Left kidney (tissue), 1 donor: ENCODE measurements at regions not wholly inside any gene's neighbourhood (a gene's known extent, or its start where the extent isn't known, plus 50 kb on each side); places are given as distances from the start of the nearest gene placed in this dataset.
"Not testable (repeated sequence)": the region's sequence is repeated elsewhere in the genome, so short reads cannot be mapped to it uniquely, and the experiment has no call there.

Source experiments
- DNase-seq: peaks from one replicate; pipeline ENCODE4 v3.0.0-alpha.2; 2013

DNA sequence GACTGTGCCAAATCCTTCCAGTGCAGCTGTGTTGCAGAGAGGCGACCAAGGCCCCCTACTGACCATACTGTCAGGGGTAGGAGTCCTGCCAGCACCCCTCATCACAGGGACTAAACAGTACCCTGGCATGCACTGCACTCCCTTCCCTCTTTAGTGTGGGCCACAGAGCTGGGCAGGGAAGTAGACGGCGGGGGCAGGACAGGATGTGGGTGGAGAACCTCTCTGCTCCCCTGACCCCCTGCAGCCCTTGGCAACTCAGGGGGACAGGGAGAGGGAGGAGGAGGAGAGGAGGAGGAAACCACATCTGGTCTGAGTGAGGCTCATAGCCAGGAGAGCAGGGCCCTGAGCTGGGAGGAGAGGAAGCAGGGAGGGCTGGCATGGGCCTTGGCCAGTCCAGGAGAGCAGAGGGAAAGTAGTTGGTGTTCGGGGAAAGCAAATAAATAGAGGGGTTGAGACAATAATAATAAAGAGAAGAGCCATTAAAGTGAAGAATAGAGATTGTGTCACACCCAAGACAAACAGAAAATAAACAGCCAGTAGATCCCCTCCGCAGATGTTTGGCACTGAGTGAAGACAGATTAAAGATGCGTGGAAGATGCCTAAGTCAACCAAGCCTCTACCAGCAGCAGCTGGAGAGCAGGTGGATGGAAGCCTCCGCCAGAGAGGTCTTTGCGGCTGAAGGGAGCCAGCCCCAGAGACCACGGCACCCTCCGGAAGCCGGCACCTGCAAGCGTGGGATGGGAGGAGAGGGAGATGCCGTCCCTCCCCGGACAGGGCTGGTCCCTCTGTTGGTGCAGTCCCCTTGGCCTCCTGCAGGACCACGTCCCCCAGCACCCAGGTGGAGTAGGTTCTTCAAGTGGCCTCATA, 61.5 kb downstream of the RPUSD4 start:
- DNase-seq = no peak

DNA sequence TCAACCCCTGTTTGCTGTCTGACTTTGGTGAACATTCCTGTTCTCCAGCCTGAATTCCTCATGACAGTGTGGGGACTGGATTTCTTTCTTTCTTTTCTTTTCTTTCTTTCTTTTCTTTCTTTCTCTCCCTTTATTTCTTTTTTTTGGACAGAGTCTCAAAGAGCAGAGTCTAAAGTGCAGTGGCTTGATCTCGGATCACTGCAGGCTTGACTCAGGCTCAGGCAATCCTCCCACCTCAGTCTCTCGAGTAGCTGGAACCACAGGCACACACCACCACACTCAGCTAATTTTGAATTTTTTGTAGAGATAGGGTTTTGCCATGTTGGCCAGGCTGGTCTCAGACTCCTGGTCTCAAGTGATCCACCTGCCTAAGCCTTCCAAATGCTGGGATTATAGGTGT, 63.1 kb downstream of the RPUSD4 start:
- no peak for DNase-seq

DNA sequence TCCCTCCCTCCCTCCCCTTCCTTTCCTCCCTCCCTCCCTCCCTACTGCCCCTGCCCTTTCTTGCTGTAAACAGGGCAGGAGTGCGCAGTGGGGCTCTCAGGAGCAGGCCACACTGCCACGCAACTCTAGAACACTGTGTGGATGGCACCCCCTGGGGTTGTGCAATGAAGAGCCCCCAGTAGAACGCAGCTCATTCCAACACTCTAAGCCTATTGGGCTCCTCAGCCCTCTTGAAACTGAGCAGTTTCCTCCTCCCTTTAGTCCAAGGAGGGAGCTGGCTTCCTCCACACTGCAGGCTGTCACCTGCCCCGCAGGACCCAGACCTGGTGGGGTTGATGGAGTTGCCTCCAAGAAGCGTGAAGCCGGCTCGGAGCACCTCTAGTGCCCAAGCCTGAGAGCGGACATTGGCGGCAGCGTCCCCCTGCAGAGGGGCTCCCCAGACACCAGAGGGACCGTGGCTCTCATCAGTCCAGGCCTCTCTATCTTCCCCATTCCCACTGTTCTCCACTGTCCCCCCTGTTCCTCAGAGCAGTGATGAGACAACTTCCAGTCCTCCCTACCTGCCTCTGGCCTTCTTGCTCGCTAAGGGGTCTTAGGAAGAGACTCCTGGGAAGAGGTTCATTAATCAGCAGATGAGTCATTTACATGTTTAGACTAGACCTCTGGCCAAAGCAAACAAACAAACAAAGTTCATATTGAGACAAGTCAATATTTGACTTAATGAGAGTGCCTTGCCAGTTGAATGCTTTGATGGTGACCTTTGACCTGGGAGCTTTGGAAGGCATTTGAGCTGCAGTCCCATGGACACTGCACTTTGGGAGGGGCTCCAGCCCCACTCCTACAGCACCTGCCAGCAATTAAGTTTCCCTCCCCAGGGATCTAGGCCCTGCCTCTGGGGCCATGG, 64.0 kb downstream of the RPUSD4 start:
- DNase-seq = no peak

DNA sequence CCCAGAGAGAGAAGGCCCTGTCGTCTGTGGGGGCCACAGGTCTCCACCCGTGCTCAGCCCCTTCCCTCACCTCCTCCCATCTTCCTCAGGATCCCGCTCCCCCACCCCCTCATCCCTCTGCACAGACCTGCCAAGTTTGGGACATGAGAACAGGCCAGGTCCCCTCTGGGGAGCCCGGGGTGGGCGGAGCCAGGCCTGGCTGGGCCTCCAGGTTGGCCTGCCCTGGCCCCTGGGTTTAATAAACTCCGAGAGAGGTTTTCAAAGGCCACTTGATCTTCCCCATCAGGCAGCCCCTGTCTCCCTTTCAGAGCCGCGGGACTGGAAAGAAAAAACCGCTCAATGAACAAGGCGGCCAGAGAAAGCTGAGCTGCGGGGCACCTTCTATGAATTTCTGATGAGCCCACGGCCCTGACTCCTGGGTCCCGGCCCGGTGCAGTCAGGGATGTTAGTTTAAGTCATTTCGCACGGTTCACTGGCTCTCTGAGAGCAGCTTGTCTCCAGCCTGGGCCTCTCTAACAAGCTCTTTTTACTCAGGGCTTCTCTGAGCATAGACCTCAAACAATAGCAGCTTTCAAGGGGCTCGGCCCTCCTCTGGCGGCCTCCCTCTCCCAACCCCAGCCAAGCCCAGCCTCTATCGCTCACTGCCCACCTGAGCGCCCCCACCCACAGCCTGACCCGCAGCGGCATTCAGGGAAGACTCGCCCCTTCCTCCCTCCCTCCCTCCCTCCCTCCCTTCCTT, 64.8 kb downstream of the RPUSD4 start:
- peak; percentile 70 for DNase-seq

GRCh38 chr11:126145954-126146353, 65.5 kb downstream of the RPUSD4 start:
- DNase-seq = no peak

DNA sequence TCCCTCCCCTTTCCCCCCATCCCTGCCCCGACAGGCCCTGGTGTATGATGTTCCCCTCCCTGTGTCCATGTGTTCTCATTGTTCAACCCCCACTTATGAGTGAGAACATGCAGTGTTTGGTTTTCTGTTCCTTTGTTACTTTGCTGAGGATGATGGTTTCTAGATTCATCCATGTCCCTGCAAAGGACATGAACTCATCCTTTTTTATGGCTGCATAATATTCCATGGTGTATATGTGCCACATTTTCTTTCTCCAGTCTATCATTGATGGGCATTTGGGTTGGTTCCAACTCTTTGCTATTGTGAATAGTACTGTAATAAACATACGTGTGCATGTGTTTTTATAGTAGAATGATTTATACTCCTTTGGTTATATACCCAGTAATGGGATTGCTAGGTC, 68.0 kb downstream of the RPUSD4 start:
- not testable (repeated sequence) for DNase-seq

DNA sequence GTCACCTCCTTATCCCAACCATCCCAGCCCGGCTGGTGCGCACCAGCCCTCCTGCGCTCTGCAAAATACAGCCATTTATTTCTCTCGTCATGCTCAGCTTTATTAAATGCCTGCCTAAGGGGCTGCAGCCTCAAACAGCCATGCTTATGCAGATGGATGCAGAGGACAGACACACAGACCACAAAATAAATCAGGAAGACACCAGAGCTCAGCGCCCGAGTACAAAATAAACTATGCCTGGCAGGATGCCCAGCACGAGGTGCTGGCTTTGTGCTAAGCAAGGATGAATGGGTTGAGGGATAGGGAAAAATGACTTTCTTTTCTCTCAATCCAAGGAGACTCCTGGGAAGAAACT, 70.5 kb downstream of the RPUSD4 start:
- no peak for DNase-seq

DNA sequence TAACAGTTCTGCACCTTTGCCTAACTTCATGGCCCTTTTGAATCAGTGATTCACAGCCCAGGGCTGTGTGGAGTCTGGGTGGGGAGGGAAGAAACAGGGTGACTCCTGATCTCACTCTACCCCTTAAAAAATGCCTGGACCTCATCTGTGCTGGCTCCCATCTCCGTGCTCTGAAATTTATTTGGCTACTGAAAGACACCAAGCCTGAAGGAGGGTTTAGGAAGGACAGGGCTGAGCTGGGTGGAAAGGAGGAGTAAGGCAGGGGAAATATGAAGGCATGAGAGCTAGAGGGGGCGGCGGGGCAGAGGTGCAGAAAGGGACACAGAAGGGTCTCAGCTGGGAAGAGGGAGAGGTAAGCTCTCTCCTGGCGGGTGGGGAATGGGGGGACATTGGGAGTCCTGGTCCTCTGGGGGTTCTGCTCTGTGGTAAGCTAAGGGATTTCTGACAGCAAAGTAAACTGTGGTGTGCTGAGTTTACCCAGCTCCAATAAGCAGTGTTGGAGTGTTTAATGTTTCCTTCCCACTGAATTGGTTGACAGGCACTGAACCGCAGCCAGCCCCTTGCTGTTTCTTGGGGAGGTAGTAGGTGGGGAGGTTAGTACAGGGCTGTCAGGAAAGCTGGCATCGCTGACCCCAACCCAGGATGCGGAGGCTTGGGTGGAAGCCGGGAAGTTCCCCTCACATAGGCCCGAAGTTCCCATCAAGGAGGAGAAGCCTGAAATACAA, 71.1 kb downstream of the RPUSD4 start:
- DNase-seq = no peak

DNA sequence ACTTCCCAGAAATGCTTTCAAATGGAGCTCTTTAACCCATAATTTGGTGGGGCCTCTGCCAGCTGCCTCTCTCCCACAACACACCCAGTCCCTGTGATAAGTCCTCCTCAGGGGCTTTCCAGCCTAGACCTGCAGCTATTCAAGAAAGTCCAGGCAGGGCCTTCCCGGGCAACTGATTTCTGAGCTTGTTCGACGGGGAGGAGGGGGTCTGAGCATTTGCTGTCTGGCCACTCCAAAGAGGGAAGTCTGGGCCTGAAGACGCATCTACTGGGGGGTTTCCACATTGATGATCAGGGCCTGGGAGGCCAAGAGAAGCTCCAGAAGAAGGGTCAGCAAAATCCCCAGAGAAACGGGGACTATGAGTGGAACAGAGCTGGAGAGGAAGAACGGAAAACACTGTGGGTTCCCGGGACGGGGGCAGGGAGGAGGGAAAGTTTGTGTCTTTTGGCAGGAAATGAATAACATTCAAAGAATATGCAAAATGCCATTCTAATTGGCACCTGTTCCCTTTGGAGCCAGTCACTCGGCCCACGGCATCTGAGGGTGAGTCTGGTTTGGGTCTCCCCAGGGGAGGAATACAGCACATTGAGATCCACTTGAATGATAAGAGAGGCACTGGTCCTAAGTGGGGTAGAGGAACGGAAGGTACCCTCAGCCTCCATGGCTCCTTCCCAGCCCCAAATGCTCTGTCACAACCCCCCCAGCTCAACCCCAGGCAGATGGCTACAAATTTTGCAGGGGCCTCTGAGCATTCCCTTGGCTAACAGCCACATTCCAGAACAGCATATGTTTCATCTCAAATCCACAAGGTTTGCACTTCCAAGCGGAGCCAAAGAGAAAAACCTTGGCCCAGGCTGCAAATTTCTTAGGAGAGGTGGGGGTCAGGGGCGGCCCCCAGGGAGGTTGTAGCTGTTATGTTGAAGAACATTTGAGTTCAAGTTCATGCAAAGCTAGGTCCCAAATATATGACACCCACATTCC, 72.0 kb downstream of the RPUSD4 start:
- DNase-seq = peak; percentile 61

GRCh38 chr11:126138636-126139035, 72.8 kb downstream of the RPUSD4 start:
- DNase-seq = no peak

DNA sequence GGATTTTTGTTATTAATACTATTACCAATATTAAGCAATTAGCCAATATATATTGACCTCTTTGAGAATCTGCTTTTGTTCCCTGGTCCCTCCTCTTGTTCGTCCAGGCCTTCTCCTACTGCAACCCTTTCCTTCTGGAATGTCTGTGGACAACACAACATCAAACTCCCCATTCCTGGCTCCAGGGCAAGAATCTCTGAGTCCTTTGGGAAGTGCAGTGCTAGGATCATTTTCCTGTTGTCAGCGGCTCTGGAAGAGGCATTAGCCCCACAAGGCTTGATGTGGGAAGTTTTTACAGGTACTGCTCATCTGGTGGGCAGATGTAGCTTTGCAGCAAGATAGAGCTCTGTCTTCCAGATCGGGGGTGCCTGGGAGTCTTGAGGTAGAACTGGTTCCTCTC, 74.3 kb downstream of the RPUSD4 start:
- no peak for DNase-seq

GRCh38 chr11:126136507-126136906, 73.8 kb upstream of the CDON start:
- no peak for DNase-seq

DNA sequence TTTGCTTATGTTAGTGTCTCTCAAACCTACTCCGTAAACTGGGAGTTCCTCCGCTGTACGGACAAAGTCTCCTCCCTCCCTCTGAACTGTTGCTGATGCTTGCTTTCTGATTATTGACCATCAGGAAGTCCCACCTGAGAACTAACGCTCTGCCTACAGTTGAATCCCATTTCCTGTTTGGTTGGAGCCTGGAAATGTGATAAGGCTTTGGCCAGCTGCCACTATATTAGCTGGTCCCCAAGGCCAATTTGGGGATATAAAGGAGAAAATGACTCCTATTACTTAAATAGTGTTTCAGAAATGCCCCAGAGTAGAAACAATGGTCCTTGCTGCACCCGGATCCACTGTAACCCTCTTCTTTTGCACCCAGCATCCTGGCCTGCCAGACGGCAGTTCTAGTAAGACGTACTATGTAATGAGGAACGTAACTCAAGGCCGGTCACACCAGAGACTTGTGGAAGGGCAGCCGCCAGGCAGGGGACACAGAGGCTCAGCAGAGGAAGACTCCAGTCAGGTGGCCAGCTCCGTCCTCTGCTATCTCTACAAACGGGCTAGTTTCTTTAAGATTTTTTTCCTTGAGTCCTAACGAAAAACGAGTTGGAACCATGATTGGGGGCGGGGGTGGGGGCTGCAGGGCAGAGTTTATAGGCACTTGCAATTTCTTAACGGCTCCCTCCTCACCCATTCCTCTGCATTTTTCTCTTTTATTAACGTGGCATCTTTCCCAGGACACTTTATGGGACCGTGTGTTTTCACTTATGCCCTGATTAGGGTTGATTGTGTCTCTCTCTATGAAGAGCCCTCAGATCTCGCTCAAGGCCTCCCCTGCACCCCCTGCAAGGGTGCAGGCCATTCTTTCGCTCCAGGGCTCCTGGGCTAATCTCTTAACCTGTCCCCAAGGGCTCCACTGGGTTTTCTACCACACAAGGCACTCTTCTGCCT, 72.8 kb upstream of the CDON start:
- DNase-seq = no peak

GRCh38 chr11:126134461-126135155, 71.9 kb upstream of the CDON start:
- DNase-seq = no peak

DNA sequence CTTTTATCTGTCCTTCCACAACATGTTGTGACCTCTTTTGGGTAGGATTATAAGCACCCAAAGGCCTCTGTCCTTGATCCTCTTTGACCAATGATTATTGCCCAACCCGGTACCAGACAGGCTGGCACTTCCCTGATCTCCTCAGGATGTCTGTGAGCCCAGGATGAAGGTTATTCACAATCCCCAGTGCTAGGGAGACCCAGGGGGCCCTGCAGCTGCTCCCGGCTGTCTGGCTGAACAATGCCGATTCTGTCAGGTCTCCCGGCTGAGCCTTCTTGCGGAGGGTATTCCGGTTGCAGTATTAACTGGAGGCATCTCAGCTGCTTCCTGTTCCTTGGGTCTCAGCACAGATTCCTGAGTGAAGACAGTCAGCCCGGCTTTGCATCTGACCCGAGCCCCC, 71.2 kb upstream of the CDON start:
- no peak for DNase-seq

DNA sequence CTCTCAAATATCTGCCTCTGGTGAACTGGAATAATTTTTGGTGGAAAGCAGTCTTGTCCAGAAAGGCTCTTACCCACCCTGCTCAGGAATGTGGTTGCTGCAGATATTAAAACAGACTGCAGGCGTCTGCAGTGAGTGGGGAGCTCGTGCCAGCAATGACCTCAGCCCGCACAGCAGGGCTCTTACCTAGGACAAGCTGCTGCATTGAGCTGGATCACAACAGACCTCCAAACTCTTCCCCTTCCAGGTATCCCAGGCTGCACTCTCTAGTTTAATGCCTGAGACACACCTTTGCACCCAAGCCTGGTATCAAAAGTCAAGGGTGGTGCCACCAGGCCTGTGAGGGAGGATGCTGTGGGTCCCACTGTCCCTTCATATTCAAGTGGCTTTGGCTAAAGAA, 69.7 kb upstream of the CDON start:
- DNase-seq = no peak

DNA sequence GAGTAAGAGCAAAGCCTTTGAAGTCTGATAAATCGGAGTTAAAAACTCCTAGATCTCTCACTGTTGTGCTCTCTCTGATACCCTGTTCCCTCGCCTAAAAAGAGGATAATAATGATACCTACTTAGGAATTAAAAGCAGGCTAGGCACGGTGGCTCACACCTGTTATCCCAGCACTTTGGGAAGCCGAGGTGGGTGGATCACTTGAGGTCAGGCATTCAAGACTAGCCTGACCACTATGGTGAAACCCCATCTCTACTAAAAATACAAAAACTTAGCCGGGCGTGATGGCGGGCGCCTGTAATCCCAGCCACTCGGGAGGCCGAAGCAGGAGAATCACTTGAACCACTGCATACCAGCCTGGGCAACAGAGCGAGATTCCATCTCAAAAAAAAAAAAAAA, 68.1 kb upstream of the CDON start:
- DNase-seq = not testable (repeated sequence)

DNA sequence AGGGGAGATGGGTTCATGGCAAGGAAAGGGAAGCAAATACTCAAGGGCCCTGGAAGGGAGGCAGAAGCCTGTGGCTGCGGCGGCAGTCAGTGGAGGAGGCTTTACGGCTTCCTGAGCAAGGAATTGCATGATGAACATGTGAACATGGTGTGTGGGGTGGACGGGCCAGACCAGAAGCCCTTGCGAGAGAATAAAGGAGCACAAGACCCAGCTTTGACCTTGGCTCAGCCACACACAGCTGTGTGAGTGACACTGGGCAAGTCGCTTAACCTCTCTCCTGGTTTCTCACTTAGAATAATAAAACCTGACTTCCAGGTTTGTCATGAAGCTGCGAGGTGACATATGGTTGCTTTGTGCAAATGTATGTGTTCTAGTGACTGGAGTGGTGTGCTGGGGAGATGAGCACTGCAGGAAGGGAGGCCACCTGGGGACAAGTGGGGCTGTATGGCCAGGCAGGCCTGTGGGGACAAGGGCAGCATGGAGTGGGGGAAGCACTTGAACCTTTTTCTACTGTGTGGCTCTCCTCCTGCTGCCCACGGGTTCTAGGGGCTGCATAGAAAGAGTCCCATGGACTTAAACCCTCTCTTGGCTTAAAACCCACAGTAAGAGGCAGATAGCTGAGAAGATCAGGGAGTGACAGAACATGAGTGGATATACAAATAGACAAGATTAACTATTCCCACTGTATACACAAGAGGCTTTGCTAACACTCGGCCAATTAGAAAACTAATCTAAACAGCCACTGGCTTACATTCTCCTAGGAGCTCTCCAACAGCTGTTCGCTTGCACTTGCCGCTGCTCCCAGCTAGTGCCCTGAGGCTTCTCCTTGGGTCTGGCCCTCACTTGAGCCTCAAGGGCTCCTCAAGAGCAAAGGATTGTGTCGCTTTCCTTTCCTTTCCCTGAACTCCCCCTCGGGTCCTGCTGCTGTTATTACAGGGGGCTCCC, 67.3 kb upstream of the CDON start:
- DNase-seq = no peak
